Lung (tissue), 11 donors: ENCODE measurements at regions not wholly inside any gene's neighbourhood (a gene's known extent, or its start where the extent isn't known, plus 50 kb on each side); places are given as distances from the start of the nearest gene placed in this dataset.

Source experiments
- ATAC-seq: fragments of 200-7000 bp; cut with Tn5 transposase; one replicate; pipeline ENCODE4 v1.9.1; 2020; ENCODE audit warnings: moderate number of reproducible peaks; ENCODE audit not compliant: insufficient read depth, low FRiP score
- DNase-seq, 3 donors: peaks; one replicate each; pipeline ENCODE4 v3.0.0-alpha.2; 2013 to 2017
- H3K27ac ChIP-seq, 2 donors: one replicate each; pipeline ENCODE4 v1.5.1; 2013; ENCODE audit warnings: mild to moderate bottlenecking in 2 of 2, moderate library complexity in 2 of 2, control low read depth in 1 of 2, inconsistent platforms in 1 of 2, low read depth in 1 of 2, low read length in 1 of 2
- H3K27me3 ChIP-seq, 3 donors: one replicate each; pipeline ENCODE4 v1.5.1; 2013; ENCODE audit warnings: low read length in 2 of 3; ENCODE audit not compliant: control insufficient read depth in 3 of 3, insufficient read depth in 3 of 3
- H3K36me3 ChIP-seq, 4 donors: one replicate each; pipeline ENCODE4 v1.5.1; 2013; ENCODE audit warnings: low read length in 4 of 4, mild to moderate bottlenecking in 1 of 4, moderate library complexity in 1 of 4; ENCODE audit not compliant: control insufficient read depth in 4 of 4, insufficient read depth in 4 of 4
- H3K4me1 ChIP-seq, 5 donors: one replicate each; pipeline ENCODE4 v1.5.1; 2013; ENCODE audit warnings: low read length in 5 of 5, mild to moderate bottlenecking in 2 of 5, moderate library complexity in 1 of 5; ENCODE audit not compliant: control insufficient read depth in 5 of 5, insufficient read depth in 5 of 5
- H3K4me3 ChIP-seq: one replicate; pipeline ENCODE4 v1.5.1; 2013; ENCODE audit warnings: mild to moderate bottlenecking, control low read depth, moderate library complexity
- H3K9ac ChIP-seq, 2 donors: one replicate each; pipeline ENCODE4 v1.5.1; 2013; ENCODE audit warnings: low read length in 2 of 2, control low read depth in 1 of 2; ENCODE audit not compliant: insufficient read depth in 1 of 2
- H3K9me3 ChIP-seq, 4 donors: one replicate each; pipeline ENCODE4 v1.5.1; 2013; ENCODE audit warnings: low read length in 3 of 4, mild to moderate bottlenecking in 1 of 4, moderate library complexity in 1 of 4; ENCODE audit not compliant: control insufficient read depth in 4 of 4, insufficient read depth in 3 of 4
- WGBS, 2 donors: extraction: QIAGEN DNeasy Blood & Tissue Kit; methylation state at CpG; one replicate each; pipeline ENCODE4 v1.1.7; 2013; 5-methylcytosine and 5-hydroxymethylcytosine counted together
- TF ChIP-seq, protein P1 (sequence below): IDR thresholded peaks from 2 replicates; pipeline ENCODE4 v1.5.1; 2012; ENCODE audit warnings: mild to moderate bottlenecking; ENCODE audit errors: control extremely low read depth, extremely low read depth
- donor health status: control.
- donor health status: control.
- donor health status: Bipolar disorder and iron deficiency.
- donor health status: healthy.
- donor health status: DM: yes; HTN: yes; CAD: no.

DNA sequence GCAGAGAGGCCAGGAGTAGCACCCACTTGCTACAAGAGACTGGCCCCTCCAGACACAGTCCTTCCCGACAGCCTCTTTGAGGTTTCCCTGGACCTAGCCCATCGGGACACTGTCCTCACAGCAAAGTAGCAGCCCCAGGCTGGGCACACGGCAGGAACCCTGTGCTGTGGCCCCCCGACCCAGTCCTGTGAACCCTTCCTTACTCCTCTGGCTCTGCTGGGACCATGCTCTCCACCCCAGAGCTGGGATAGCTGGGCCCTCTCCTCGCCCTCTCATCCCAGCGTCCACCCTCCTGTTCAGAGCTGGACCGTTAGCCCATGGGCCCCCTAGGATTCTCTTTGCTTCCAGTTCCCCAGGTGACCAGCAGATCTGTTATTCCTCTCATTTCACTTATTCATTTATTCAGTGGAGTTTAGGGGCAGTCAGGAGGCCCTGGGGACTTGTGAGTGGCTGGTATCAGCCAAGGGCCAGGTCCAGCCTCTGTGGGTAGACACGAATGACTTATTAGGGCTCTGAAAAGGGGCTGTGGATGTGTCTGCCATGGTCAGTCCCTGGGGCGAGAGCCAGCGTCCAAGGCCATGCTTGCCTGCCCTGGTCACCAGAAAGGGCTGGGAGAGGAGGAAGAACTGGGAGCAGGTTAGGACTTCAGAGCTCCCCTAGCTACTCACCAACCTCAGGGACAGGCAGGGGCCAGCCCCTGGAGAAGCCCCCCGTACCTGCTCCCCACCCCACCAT, 117.6 kb upstream of the RUNX3 start:
- TF ChIP-seq, protein P1, sequence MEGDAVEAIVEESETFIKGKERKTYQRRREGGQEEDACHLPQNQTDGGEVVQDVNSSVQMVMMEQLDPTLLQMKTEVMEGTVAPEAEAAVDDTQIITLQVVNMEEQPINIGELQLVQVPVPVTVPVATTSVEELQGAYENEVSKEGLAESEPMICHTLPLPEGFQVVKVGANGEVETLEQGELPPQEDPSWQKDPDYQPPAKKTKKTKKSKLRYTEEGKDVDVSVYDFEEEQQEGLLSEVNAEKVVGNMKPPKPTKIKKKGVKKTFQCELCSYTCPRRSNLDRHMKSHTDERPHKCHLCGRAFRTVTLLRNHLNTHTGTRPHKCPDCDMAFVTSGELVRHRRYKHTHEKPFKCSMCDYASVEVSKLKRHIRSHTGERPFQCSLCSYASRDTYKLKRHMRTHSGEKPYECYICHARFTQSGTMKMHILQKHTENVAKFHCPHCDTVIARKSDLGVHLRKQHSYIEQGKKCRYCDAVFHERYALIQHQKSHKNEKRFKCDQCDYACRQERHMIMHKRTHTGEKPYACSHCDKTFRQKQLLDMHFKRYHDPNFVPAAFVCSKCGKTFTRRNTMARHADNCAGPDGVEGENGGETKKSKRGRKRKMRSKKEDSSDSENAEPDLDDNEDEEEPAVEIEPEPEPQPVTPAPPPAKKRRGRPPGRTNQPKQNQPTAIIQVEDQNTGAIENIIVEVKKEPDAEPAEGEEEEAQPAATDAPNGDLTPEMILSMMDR = no peak
- H3K4me3 ChIP-seq = no peak overlapping the region
- ATAC-seq = no peak
- DNase-seq = no peak
- peaks cover 0 to 4% (median 0%) of the 10 kb centered on the region in 4 donors for H3K9me3 ChIP-seq
- H3K27me3 ChIP-seq = no peaks in the 10 kb centered on the region
- no peak overlapping the region for H3K9ac ChIP-seq
- WGBS, 2 donors = 86 to 90% methylated on average over 11 of the region's 11 CpGs
- no peaks in the 10 kb centered on the region for H3K4me1 ChIP-seq
- H3K27ac ChIP-seq = no peak overlapping the region
- no peaks in the 10 kb centered on the region for H3K36me3 ChIP-seq

DNA sequence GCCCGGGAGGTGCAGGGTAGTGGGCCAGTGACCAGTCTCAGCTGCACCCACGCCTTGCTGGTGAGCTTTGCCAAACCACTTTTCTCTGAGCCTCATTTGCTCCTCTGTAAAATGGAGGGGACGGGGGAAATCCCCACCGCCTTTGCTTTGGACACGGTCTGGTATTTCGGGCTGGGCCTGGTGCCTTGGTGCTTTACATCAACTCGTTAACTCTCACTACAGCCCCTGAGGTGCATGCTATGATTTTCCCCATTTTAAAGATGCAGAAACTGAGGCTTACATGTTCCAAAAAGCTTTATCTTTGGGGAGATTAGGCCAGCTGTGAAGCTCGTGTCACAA, 116.1 kb upstream of the RUNX3 start:
- Histone ChIP-seq H3K27me3 (no peaks in the 10 kb centered on the region), H3K4me3 (no peak overlapping the region), H3K27ac (no peak overlapping the region), H3K9me3 (peaks cover 0 to 4% (median 0%) of the 10 kb centered on the region in 4 donors), H3K4me1 (no peaks in the 10 kb centered on the region), H3K9ac (no peak overlapping the region), H3K36me3 (no peaks in the 10 kb centered on the region)
- TF ChIP-seq, protein P1 = no peak
- WGBS, 2 donors = 69 to 73% methylated on average over 8 of the region's 8 CpGs
- ATAC-seq (no peak), DNase-seq (no peak)

DNA sequence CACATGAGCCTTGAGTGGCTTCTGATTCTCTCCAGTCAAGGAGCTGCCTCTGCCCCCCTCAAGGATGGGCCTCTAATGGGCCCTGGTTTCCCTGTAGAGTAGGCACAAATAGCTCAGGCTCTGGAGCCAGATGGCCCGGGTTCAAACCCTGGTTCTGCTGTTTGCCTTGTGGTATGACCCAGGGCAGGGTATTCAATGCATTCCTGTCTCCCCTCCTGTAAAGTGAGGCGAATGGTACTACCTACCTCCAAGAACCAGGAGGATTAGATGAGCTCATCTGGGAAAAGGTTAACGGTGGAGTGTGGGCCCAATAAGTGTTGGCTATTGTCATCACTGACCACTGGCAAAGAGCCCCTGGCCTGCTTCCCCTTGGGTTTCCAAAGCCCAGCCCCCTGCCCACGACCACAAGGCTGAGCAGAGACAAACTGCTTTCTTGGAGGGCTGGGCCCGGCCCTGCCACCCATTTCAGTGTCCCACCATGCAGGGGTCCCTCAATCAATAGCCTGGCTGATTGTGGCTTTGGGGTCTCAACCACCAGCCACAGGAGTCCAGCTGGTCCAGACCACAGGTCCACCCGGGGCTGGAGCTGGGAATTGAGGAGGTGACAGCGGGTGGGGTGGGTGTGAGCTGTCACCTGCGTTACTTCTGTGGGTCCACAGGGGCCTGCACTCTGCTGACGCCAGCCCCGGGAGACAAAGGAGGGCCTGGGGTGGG, 115.6 kb upstream of the RUNX3 start:
- TF ChIP-seq, protein P1 = no peak
- no peaks in the 10 kb centered on the region for H3K36me3 ChIP-seq
- no peaks in the 10 kb centered on the region for H3K27me3 ChIP-seq
- H3K4me1 ChIP-seq = no peaks in the 10 kb centered on the region
- H3K9ac ChIP-seq = no peak overlapping the region
- no peak for ATAC-seq
- no peak for DNase-seq
- WGBS, 2 donors = 82 to 85% methylated on average over 10 of the region's 10 CpGs
- H3K9me3 ChIP-seq = peaks cover 0 to 4% (median 0%) of the 10 kb centered on the region in 4 donors
- H3K4me3 ChIP-seq = no peak overlapping the region
- no peak overlapping the region for H3K27ac ChIP-seq
